Mucosa of descending colon (tissue), 3 donors: ENCODE measurements at regions not wholly inside any gene's neighbourhood (a gene's known extent, or its start where the extent isn't known, plus 50 kb on each side); places are given as distances from the start of the nearest gene placed in this dataset.
"Not testable (repeated sequence)": the region's sequence is repeated elsewhere in the genome, so short reads cannot be mapped to it uniquely, and the experiment has no call there.

Experiments used
- ATAC-seq: fragments of 200-7000 bp; cut with Tn5 transposase; one replicate; pipeline ENCODE4 v1.9.1; 2020; ENCODE audit warnings: mild to moderate bottlenecking, moderate library complexity
- DNase-seq, 3 donors: peaks; one replicate each; pipeline ENCODE4 v3.0.0-alpha.2; 2020
- H3K36me3 ChIP-seq: fragments of 200-600 bp; one replicate; pipeline ENCODE4 v1.8.0; 2021; ENCODE audit warnings: low read depth, mild to moderate bottlenecking
- H3K4me1 ChIP-seq: fragments of 200-600 bp; one replicate; pipeline ENCODE4 v1.8.0; 2021; ENCODE audit warnings: low read depth, mild to moderate bottlenecking
- H3K4me3 ChIP-seq: fragments of 200-600 bp; one replicate; pipeline ENCODE4 v1.8.0; 2021; ENCODE audit warnings: mild to moderate bottlenecking
- H3K9me3 ChIP-seq: fragments of 200-600 bp; one replicate; pipeline ENCODE4 v1.8.0; 2021; ENCODE audit warnings: mild to moderate bottlenecking
- intact Hi-C, 2 donors: fragments of 100-400 bp; cut with DNase I in 1 of 2; cut with micrococcal nuclease in 1 of 2; formaldehyde crosslinking; loops; one replicate each; pipeline versions ENCODE4 v1.11.0 to v1.11.1; 2022; cut with DNase I, micrococcal nuclease
- donor health status: DM: no; HTN: no; CAD: no; lungs with moderate emphysema.
- donor health status: DM: no; HTN: no; CAD: no.
- donor health status: DM: no; HTN: yes; CAD: no.

DNA sequence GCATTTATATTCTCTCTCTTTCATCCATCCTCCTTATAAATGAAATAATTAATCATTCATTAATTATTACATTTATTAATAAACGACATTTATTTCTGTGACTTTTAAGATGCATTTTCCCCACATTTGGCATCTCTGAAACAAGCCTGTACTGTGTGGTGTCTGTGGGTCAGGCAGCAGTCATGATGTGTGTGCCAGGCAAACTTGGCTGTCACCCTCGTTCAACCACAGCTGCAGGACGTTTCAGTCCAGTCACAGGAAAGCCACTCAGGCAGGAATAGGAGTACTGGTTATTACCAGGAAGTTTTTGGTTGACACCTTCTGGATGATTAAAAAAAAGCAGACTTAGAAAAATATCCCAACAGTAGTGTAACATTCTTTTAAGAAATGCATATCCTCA is 175.6 kb upstream of the LRRC61 start:
- H3K4me1 ChIP-seq, H3K36me3 ChIP-seq, intact Hi-C loops, H3K9me3 ChIP-seq, DNase-seq, H3K4me3 ChIP-seq, ATAC-seq: not testable (repeated sequence)

DNA sequence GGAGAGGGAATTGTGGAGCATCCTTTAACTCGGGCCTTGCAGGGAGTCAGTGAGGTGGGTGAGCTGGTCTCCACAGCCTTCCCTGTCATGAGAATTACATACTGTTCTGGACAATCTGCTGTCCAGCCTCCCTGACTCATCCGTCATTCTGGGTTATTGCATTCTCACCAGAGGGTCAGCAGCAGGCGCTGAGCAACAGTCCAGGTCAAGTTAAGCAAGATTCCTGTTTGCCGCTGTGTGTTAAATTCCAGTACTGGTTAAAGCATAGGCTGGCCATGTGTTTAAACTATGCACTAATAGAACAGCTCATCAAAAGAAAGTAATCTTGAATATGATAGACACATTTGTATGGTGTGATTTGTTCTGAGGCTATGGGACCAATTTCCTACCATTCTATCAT is 167.1 kb upstream of the LRRC61 start:
- DNase-seq, H3K36me3 ChIP-seq, intact Hi-C loops, H3K4me3 ChIP-seq, H3K4me1 ChIP-seq, ATAC-seq, H3K9me3 ChIP-seq: not testable (repeated sequence)

DNA sequence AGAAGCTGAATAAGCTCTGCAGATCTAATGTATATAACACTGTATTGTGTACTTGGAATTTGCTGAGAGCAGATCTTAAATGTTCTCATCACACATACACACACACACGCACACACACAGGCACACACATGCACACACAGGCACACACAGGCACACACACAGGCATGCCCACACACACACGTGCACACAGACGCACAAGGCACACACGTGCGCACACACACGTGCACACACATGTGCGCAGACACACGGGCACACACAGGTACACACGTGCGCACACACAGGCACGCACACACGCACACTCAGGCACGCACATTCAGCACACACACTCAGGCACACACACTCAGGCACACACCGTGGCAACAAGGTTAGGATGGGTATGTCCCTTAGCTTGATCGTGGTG is 164.5 kb upstream of the LRRC61 start:
- DNase-seq, H3K4me1 ChIP-seq, ATAC-seq, H3K36me3 ChIP-seq, H3K4me3 ChIP-seq, H3K9me3 ChIP-seq, intact Hi-C loops: not testable (repeated sequence)

DNA sequence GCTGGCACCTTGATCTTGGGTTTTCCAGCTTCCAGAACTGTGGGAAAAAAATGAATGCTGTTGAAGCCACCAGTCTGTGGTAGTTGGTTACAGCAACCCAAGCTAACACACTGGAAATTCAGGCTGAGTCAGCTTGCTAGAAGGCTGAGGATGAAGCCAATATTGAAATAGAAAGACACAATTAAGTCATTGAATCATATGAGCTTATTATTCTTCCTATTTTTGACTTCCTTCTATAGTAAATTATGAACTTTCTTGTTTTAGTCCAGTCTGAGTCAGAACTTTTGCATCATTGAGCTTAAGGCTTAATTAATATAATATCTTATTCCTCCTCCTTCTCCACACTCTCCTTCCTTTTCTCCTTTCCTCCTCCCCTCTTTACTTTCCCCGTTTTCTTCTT is 153.6 kb upstream of the LRRC61 start:
- H3K36me3 ChIP-seq, DNase-seq, H3K9me3 ChIP-seq, H3K4me3 ChIP-seq, ATAC-seq, intact Hi-C loops, H3K4me1 ChIP-seq: not testable (repeated sequence)

DNA sequence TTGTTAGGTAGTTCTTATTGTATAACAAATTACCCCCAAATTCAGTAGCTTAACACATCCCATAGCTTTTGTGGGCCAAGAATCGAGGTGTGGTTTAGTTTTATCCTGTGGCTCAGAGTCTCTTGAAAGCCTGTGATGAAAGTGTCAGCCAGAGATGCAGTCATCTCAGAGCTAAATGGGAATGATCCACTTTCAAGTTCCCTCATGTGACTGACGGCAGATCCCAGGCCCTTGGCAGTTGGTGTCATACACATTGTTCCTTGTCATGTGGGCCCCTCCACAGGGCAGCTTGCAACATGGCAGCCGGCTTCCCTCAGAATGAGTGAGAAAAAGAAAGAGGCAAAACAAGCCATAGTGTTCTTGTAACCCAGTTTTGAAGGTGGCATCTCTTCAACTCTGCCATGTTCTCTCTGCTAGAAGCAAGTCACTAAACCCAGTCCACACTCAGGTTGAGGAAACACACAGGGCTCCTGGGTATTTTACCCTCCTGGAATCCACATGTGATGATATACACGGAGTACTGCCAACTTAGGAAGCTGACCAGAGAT is 153.1 kb upstream of the LRRC61 start:
- intact Hi-C loops, DNase-seq, H3K4me3 ChIP-seq, H3K9me3 ChIP-seq, H3K36me3 ChIP-seq, H3K4me1 ChIP-seq, ATAC-seq: not testable (repeated sequence)

DNA sequence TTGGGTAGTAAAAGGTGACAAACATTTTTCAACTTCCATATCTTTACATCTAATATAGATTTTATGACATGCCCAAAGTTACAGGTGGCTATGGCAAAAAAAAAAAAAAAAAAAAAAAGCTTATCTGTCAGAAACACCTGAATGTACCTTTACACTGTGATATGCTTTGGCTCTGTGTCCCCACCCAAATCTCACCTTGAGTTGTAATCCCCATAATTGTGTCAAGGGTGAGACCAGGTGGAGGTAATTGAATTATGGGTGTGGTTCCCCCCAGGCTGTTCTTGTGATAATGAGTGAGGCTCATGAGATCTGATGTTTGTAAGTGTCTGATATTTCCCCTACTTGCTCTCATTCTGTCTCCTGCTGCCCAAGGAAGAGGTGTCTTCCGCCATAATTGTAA is 139.6 kb upstream of the LRRC61 start:
- H3K4me3 ChIP-seq, H3K9me3 ChIP-seq, H3K4me1 ChIP-seq, H3K36me3 ChIP-seq, intact Hi-C loops: not testable (repeated sequence)
- DNase-seq (peak in 1 of 3 donors; percentile 11), ATAC-seq (peak; percentile 60)

DNA sequence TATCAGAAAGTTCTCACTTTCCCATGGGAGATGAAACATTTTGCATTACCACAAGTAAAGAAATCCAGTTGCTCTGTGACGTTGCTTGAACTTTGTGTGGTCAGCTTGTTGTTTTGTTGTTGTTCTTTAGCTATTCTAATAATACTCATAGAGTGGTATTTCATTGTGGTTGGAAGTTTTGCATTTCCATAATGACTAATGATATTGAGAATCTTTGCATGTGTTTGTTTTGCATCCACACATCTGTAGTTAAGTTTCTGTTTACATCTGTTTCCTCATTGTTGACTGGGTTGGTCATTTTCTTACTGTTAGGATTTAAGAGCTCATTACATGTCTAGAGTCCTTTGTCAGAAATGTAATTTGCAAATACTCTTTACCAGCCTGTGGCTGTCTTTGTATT is 133.2 kb upstream of the LRRC61 start:
- DNase-seq, H3K36me3 ChIP-seq, ATAC-seq, H3K9me3 ChIP-seq, H3K4me1 ChIP-seq, intact Hi-C loops, H3K4me3 ChIP-seq: not testable (repeated sequence)

GRCh38 chr7:150192541-150192940 is 130.6 kb upstream of the LRRC61 start:
- H3K36me3 ChIP-seq, H3K9me3 ChIP-seq, DNase-seq, H3K4me1 ChIP-seq, H3K4me3 ChIP-seq, intact Hi-C loops, ATAC-seq: not testable (repeated sequence)

GRCh38 chr7:150193866-150194265 is 129.3 kb upstream of the LRRC61 start:
- DNase-seq, ATAC-seq, H3K4me1 ChIP-seq, intact Hi-C loops, H3K36me3 ChIP-seq, H3K4me3 ChIP-seq, H3K9me3 ChIP-seq: not testable (repeated sequence)
